MM.1S (cell line): ENCODE measurements at regions not wholly inside any gene's neighbourhood (a gene's known extent, or its start where the extent isn't known, plus 50 kb on each side); places are given as distances from the start of the nearest gene placed in this dataset.

Source experiments
- DNase-seq: peaks from one replicate; pipeline ENCODE4 v3.0.0-alpha.2; 2015
- H2AFZ ChIP-seq: fragments of 300-600 bp; sonication (generic); 2 replicates; pipeline ENCODE4 v1.6.0; 2016; ENCODE audit warnings: antibody characterized with exemption, low read length
- H3F3A ChIP-seq: fragments of 300-600 bp; sonication (generic); 2 replicates; pipeline ENCODE4 v1.6.1; 2016; ENCODE audit warnings: mild to moderate bottlenecking, antibody characterized with exemption, low read length, moderate library complexity, mixed read lengths; ENCODE audit not compliant: insufficient read depth
- H3K27ac ChIP-seq: fragments of 300-600 bp; sonication (generic); 2 replicates; pipeline ENCODE4 v1.5.1; 2016; ENCODE audit warnings: mild to moderate bottlenecking, low read length
- H3K27me3 ChIP-seq: fragments of 300-600 bp; sonication (generic); replicated peaks from 2 replicates; pipeline ENCODE4 v1.6.0; 2016; ENCODE audit warnings: low read length; ENCODE audit not compliant: insufficient read depth
- H3K36me3 ChIP-seq: fragments of 300-600 bp; sonication (generic); replicated peaks from 2 replicates; pipeline ENCODE4 v1.6.1; 2016; ENCODE audit warnings: mild to moderate bottlenecking, low read length, mixed read lengths; ENCODE audit not compliant: insufficient read depth
- H3K4me1 ChIP-seq: fragments of 300-600 bp; sonication (generic); 2 replicates; pipeline ENCODE4 v1.6.1; 2016; ENCODE audit warnings: low read length, mixed read lengths
- H3K4me2 ChIP-seq: fragments of 300-600 bp; sonication (generic); 2 replicates; pipeline ENCODE4 v1.6.0; 2016; ENCODE audit warnings: low read depth, low read length
- H3K4me3 ChIP-seq: fragments of 300-600 bp; sonication (generic); 2 replicates; pipeline ENCODE4 v1.5.1; 2016; ENCODE audit warnings: low read length, mixed read lengths
- H3K79me2 ChIP-seq: fragments of 300-600 bp; sonication (generic); 2 replicates; pipeline ENCODE4 v1.6.1; 2016; ENCODE audit warnings: mixed run types, low read length, mixed read lengths
- H3K9ac ChIP-seq: fragments of 300-600 bp; sonication (generic); 2 replicates; pipeline ENCODE4 v1.6.1; 2016; ENCODE audit warnings: low read length, mixed read lengths
- H3K9me2 ChIP-seq: fragments of 300-600 bp; sonication (generic); replicated peaks from 2 replicates; pipeline ENCODE4 v1.6.1; 2016; ENCODE audit warnings: mild to moderate bottlenecking, low read length, mixed read lengths; ENCODE audit not compliant: insufficient read depth
- H3K9me3 ChIP-seq: fragments of 300-600 bp; sonication (generic); replicated peaks from 2 replicates; pipeline ENCODE4 v1.6.1; 2016; ENCODE audit warnings: mild to moderate bottlenecking, low read length, mixed read lengths; ENCODE audit not compliant: insufficient read depth
- H4K20me1 ChIP-seq: fragments of 300-600 bp; sonication (generic); 2 replicates; pipeline ENCODE4 v1.6.1; 2016; ENCODE audit warnings: mild to moderate bottlenecking, low read length, moderate library complexity, mixed read lengths; ENCODE audit not compliant: insufficient read depth
- EZH2 ChIP-seq: fragments of 300-600 bp; sonication (generic); optimal IDR thresholded peaks from 2 replicates; pipeline ENCODE3; 2017; ENCODE audit warnings: low read depth, mild to moderate bottlenecking, antibody characterized with exemption, low read length, mixed read lengths
- EZH2phosphoT487 ChIP-seq: fragments of 300-600 bp; sonication (generic); IDR thresholded peaks from 2 replicates; pipeline ENCODE4 v1.6.1; 2018; ENCODE audit warnings: antibody characterized with exemption, low read length
- TF ChIP-seq, protein P1 (sequence below): fragments of 300-600 bp; sonication (generic); IDR thresholded peaks from 2 replicates; pipeline ENCODE4 v1.5.1; 2016; ENCODE audit warnings: antibody characterized with exemption, low read length, mixed read lengths

DNA sequence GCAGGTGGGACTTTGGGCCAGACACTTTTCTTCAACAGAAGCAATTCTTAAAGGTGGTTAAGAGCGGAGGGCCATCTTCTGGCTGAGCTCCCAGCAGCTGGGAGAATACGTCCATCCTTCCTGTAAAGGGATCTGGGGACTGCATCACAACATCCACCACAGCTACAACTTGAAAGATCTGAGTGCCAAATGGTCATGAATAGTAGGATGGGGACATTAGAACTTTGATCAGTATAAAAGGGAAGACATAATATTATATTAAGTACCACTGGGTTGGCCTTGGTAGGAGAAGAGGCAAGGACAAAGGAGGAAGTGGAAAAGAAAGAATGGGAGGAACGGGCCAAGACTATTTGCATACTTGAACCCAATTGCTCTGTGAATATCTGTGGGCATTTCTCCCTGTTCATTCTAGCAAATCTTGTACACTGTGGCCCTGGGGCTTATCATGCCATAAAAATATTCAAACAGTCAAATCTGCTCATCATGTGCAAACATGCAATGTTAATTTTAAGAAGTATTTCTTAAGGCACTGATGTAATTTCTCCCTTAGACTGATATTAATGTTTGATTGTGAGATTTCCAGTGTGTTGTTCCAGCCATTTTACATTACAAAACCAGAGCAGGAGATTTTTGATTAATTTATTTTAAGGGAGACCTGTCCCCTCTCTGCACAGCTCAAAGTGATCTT lies 65.5 kb upstream of the CREB5 start:
- Histone ChIP-seq H3K27ac (no peak overlapping the region), H3F3A (no peaks in the 10 kb centered on the region), H3K36me3 (no peaks in the 10 kb centered on the region), H3K27me3 (no peaks in the 10 kb centered on the region), H3K79me2 (no peaks in the 10 kb centered on the region), H3K4me2 (no peak overlapping the region), H3K9ac (no peak overlapping the region), H3K9me2 (no peaks in the 10 kb centered on the region), H3K4me1 (no peaks in the 10 kb centered on the region), H3K9me3 (no peaks in the 10 kb centered on the region), H3K4me3 (no peak overlapping the region), H2AFZ (no peak overlapping the region), H4K20me1 (no peaks in the 10 kb centered on the region)
- TF ChIP-seq, protein P1, sequence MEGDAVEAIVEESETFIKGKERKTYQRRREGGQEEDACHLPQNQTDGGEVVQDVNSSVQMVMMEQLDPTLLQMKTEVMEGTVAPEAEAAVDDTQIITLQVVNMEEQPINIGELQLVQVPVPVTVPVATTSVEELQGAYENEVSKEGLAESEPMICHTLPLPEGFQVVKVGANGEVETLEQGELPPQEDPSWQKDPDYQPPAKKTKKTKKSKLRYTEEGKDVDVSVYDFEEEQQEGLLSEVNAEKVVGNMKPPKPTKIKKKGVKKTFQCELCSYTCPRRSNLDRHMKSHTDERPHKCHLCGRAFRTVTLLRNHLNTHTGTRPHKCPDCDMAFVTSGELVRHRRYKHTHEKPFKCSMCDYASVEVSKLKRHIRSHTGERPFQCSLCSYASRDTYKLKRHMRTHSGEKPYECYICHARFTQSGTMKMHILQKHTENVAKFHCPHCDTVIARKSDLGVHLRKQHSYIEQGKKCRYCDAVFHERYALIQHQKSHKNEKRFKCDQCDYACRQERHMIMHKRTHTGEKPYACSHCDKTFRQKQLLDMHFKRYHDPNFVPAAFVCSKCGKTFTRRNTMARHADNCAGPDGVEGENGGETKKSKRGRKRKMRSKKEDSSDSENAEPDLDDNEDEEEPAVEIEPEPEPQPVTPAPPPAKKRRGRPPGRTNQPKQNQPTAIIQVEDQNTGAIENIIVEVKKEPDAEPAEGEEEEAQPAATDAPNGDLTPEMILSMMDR = no peak
- TF ChIP-seq EZH2 (no peak), EZH2phosphoT487 (no peak)
- DNase-seq = no peak

DNA sequence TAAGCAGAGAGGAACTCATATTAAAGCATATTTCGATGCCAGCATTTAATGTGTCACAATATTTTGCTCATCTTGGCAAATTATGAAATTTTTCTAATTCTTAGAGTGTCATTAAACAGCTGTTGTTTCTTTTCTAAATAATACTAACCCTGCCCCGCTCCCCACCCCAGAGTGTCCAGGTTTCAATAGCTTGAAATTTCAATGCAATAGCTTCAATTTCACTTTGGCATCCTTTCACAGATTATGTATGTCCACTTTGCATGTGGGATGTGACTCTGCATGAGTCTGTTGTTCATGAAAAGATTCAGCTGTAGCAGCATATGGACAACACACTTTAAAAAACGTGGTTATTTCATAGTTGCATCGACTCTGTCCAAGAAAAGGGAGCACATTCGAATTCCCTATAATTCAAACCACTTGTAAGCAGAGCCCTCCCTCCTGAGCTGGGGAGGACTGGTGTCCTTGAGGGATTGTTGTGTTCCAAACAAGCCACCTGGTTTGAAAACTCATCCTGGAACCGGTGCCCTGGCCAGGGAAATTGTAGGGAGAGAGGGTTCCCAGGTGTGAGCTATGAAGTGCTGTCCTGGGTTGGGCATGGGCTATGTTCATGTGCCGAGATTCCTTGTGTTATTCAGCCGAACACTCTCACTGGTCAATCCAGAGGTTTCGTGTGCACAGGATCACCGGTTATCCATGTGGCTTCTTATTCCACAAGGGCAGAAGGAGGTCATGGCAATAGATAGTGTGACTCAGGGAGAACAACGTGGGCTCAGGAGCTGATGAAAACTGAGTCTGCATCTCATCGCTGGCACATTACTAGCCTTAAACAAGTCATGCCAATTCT lies 64.6 kb upstream of the CREB5 start:
- H3K27me3 ChIP-seq = no peaks in the 10 kb centered on the region
- H3K9me3 ChIP-seq = no peaks in the 10 kb centered on the region
- DNase-seq = no peak
- no peaks in the 10 kb centered on the region for H3K9me2 ChIP-seq
- no peaks in the 10 kb centered on the region for H4K20me1 ChIP-seq
- no peaks in the 10 kb centered on the region for H3F3A ChIP-seq
- no peak overlapping the region for H2AFZ ChIP-seq
- H3K27ac ChIP-seq = no peak overlapping the region
- TF ChIP-seq EZH2phosphoT487 (no peak), EZH2 (no peak)
- TF ChIP-seq, protein P1 = no peak
- no peak overlapping the region for H3K4me3 ChIP-seq
- no peaks in the 10 kb centered on the region for H3K79me2 ChIP-seq
- H3K9ac ChIP-seq = no peak overlapping the region
- H3K4me2 ChIP-seq = no peak overlapping the region
- no peaks in the 10 kb centered on the region for H3K4me1 ChIP-seq
- no peaks in the 10 kb centered on the region for H3K36me3 ChIP-seq

DNA sequence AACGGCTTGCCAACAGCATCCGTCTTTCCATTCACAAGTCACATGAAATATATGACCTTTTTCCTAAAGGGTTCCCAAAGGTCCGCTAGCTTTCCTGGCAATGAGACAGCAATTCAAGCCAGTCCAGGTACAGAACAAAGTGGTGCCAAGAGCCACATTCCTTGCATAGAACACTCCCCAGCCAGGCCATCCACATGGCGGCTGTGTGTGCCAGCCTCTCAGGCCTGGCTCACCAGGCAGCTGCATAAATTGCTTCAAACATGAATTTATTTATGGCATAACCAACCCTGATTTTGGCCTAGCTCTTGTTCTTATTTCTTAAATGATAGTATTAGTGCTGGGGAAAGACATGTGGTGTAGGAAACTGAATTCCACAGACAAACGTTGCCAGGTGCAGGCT lies 63.7 kb upstream of the CREB5 start:
- Histone ChIP-seq H3K4me3 (no peak overlapping the region), H3K4me2 (no peak overlapping the region), H3K36me3 (no peaks in the 10 kb centered on the region), H3K79me2 (no peaks in the 10 kb centered on the region), H3K9me3 (no peaks in the 10 kb centered on the region), H3K9ac (no peak overlapping the region), H3K9me2 (no peaks in the 10 kb centered on the region), H4K20me1 (no peaks in the 10 kb centered on the region), H2AFZ (no peak overlapping the region), H3F3A (no peaks in the 10 kb centered on the region), H3K27ac (no peak overlapping the region), H3K4me1 (no peaks in the 10 kb centered on the region), H3K27me3 (no peaks in the 10 kb centered on the region)
- no peak for DNase-seq
- no peak for TF ChIP-seq EZH2phosphoT487
- no peak for TF ChIP-seq EZH2
- TF ChIP-seq, protein P1 = no peak
